ENCODE measurements at regions not wholly inside any gene's neighbourhood (a gene's known extent, or its start where the extent isn't known, plus 50 kb on each side); places are given as distances from the start of the nearest gene placed in this dataset.

DNA sequence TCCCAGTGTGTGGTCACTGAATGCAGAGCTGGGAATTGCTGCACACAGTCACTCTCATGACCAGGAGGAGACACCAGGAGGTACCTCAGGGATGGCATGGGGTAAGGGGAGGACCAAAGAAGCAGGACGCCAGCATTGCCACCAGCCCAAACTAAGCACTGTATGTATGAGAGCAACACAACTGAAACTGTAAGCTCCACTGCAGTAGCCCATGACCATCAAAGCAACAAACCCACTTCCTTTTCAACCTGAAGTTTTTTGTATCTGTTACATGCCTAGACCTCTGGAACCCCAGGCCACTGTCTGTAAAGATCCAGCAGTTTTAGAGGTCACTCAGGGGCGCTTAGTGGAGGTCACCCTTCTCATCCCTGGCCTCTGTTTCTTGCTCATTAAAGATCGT is 164.3 kb downstream of the SETD4 start:
- no peak for DNase-seq (ENCODE audit: low read depth in 2 of 2)

DNA sequence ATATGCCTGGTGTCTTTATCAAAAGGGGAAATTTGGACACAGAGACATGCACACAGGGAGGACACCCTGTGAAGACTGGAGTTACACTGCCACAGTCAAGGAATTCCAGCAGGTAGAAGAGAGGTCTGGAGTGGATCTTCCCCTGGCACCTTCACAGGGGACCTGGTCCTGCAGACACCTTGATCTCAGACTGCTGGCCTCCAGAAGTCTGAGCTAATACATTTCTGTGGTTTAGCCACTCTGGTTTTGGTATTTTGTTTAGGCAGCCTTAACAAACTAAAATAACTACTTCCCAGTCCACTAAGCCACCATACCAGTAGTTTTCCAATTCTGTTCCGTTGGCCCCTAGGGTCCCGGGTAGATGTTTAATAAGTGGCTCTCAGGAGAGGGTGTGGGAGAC is 164.7 kb downstream of the SETD4 start:
- DNase-seq (ENCODE audit: low read depth in 2 of 2), result no peak

DNA sequence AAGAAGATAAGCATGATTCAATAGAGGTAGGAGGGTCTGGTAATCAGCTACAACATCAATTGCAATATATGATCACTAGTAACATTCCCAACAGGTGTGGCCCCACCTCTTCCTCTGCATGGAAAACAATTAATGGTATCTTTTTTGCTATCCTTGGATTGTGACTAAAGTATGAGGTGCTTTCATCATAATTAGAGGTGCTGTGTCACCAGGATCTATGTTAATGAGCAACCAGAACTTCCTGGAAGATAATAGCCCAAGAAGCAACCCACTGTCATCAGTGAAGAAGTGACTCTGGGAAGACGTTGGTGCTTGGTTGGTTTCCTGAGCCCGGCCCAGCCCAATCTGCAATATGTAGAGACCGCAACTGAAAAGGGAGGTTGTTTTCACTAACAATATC is 167.2 kb downstream of the SETD4 start:
- DNase-seq (ENCODE audit: low read depth in 2 of 2), result no peak

DNA sequence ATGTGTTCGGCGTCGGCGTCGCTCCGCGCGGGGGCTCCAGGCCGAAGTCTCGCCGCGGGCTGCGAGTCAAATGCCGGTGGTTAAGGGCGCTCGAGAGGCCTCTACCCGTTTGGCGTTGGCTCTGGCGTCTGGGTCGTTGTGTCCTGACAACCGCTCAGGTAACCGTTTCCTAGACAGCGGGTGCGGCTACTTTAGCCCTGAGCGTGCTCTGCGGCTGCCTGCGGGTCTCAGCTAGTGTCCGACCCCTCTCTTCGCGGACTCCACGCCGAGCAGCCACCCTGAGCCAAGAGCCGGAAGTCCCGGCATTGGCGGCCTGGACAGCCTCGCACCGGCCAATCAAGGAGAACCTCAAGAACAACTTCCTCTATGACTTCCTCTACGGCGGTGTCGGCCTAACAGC is 173.4 kb downstream of the SETD4 start:
- no peak for DNase-seq (ENCODE audit: low read depth in 2 of 2)

DNA sequence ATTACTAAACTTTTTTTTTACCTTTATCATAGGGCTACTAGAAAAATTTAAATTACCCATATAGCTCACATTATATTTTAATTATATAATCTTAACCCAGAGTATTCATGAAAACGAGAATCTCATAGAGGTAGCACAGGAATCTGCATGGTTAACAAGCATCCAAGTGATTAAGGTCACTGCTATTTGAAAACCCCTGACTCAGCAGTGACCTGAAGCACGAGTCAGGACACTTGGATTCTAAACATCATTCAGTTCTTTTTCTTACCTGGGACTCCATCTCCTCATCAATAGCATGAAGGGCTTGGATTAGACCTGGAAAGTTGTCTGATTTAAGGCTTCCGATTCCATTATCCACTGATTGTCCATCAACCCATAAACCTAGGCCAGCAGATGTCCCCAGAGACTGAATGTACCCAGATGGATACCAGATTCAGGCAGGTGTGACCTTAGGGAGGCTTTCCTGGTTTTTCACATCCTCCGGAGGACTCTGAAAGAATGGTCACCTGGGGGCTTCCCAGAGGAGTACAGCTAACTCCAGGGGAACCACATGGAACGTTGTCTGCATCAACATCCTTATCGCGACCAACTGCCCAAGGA is 174.3 kb downstream of the SETD4 start:
- DNase-seq (ENCODE audit: low read depth in 2 of 2), result no peak

DNA sequence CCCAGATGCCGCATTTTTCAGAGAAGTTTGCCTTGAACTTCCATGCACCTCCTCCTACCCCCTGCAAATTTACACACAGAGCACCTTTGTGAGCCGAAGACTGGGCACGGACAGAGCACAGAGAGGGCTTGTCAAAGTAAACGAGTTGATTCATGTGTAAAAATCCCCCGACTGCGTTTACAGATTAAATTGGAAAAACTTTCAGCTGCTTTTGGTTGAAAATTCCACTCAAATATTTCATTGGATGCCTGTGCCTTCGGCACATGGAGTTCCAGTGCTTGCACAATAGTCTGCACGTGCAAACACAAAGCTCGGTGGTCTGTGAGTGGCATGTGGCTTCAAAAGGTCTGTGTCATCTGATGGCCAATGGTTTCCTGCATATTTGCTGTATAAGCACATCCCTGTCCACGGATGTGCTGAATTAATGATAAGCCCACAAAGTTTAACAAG is 177.5 kb downstream of the SETD4 start:
- peak; percentile 43 to 45 for DNase-seq (ENCODE audit: low read depth in 2 of 2)

DNA sequence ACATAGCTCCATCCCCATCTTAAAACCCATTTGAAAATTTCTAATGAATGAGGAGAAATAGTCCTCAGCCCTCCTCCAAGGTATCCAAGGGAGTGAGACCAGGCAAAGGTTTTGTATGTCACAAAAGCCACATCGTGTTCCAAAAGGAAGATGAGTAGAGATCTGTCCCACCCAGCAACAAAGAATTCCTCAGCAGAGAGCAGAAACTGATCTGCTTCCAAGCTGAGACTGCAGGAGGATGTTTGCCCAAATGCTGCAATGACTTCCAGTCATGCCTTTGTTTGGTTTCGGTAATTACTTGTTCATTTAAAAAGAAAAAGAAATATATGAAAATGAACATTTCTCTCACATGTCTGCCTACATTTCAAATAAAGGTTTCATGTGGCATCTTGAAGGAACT is 186.9 kb downstream of the SETD4 start:
- DNase-seq (ENCODE audit: low read depth in 2 of 2), result no peak

DNA sequence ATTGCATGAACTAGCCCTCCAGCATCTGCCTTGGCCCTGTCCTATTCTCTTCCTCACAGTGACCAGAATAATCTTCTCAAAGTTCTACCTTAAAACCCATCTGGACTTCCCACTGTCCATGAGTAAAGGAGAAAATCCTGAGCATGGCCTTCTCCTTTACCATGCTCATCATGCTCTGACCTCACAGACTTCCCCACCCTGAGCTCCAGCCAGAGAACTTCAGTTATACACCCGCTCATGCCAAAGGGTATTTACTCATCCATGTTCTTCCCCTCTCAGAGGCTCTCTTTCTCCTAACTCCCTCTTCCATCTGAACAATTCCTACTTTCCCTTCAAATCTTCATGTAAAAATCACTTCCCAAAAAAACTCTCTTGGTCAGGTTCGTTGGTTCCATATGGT is 188.4 kb downstream of the SETD4 start:
- DNase-seq (ENCODE audit: low read depth in 2 of 2), result no peak

DNA sequence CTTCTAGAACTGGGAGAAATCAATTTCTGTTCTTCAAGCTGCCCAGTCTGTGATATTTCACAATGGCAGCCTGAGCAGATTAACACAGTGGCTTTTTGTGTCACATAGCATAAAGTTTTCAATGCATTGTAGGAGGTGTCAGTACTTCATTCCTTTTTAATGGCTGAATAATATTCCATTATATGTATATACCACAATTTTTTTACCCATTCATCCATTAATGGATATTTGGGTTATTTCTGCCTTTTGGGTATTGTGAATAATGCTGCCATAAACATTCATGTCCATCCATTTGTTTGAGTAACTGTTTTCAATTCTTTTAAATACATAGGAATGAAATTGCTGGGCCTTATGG is 191.5 kb downstream of the SETD4 start:
- no peak for DNase-seq (ENCODE audit: low read depth in 2 of 2)

DNA sequence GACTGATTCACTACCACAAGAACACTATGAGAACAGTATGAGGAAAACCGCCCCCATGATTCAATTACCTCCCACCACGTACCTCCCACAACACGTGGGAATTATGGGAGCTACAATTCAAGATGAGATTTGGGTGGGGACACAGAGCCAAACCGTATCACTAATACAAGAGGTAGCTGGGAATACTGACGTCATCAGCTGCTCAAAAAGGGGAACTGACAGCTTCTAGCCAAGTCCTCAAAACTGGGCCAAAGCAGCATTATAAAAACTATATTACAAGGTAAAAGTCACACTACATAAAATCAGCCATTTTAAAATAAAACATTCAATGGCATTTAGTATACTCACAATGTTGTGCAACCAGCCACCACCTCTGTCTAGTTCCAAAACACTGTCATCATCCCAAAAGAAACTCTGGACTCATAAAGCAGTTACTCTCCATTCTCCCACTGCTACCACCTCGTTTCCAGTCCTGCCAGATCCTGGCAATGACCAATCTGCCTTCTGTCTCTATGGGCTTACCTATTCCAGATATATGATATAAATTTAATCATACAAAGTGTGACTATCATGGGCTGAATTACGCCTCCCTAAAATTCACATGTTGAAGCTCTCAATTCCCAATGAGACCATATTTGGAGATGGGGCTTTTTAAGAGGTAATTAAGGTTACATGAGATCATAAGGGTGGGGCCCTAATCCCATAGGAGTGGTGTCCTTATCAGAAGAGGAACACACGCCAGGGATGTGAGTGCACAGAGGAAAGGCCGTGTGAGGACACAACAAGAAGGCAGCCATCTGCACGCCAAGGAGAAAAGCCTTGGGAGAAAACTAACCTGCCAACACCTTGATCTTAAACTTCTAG is 192.1 kb downstream of the SETD4 start:
- no peak for DNase-seq (ENCODE audit: low read depth in 2 of 2)

DNA sequence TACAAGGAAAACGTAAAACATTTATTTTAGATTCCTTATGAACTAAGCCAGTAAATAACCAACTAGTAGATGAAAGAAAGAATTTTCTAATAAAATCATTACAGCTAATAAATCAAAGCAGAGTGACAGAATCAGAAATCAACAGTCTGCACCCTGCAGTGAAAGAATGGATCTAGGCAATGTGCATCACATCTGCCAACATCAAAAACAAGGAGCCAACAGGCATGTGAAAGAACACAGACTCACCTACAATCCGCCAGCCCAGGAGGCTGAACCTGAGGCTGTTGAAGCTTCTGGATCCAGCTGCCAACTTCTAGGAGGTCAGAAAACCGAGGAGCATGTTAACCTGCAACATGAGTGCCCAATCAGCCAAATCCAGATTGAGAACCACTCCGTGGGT is 196.3 kb downstream of the SETD4 start:
- no peak for DNase-seq (ENCODE audit: low read depth in 2 of 2)

DNA sequence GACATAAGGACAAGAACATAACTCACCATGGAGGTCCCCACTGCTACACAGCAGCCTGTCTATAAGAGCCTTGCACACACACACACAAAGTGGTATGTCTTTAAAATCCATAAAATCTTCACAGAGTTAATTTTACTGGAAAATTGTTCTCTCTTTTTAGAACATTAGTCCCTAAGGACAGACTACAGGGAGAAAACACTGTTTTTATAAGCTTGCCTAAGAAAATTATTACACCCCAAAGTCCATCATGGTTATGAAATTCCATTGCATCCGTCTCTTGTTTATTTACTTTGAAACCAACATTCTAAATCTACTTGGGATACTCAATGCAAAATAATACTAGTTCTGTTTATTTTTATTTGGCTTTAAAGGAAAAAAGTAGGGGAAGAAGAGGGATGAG is 197.4 kb downstream of the SETD4 start:
- no peak for DNase-seq (ENCODE audit: low read depth in 2 of 2)

DNA sequence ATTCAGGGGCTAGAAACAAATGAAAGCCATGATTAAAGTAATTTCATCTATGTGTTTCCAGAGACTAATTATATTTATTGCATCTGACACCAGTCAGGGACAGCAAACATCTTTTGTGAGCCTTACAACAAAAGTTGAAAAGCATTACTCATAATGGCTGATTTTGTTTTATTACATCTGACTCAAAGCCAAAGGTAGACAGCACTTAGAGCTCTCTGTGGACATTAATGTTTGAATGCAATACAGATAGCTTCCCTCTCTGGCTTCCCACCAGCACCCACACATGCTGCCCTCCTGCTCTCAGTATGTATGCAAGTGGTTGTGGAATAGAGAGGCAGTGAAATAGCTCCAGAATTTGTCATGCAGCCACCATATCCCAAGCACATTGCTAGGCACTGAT is 198.7 kb downstream of the SETD4 start:
- DNase-seq (ENCODE audit: low read depth in 2 of 2), result no peak

DNA sequence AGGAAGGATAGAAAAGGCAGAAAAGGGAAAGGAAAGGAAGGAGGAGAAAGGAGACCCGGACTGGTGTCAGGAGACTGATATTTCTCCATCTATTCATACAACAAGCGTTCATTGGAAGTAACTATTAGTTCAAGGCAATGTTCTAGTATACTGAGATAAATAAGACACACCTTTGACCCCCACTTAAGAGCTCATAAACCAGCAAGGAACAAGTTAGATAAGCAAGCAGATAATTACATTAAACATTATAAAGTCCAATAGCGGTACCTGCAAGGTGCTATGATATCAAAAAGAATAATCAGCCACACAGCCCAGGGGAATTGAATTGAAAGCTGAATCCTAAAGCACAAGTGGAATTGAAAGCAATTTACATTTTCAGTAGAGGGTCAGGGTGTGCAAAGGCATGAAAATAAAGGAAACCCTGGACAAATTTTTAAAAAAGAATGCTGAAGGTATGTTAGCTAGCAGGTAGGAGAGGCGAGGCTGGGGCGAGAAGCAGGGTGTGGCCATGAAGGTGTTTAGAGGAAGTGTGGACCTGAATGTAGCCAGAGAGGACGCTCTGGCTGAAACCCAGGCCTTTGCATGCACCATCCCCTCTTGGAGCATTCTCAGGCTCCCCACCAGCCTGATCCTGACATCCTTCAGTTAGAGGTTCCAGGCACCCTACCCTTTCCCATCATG is 200.0 kb downstream of the SETD4 start:
- DNase-seq (ENCODE audit: low read depth in 2 of 2), result no peak

DNA sequence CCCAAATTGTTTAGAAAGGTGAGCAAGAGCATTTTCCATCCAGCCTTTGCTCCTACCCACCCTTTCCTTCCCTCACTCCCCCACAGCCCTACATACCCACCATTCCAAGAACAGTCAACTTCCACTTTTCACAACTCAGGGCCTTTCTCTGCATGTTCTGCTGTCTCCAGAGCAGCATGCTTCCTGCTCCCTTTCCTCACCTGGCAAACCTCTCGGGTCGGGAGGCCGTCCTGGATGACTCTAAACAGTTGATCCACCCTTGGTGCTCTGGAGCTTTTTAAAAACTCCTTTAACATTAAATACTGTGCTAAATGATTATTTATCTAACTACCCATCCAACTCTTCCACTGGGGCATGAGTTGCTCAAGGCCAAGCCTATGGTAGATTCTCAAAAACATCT is 200.6 kb downstream of the SETD4 start:
- no peak for DNase-seq (ENCODE audit: low read depth in 2 of 2)

DNA sequence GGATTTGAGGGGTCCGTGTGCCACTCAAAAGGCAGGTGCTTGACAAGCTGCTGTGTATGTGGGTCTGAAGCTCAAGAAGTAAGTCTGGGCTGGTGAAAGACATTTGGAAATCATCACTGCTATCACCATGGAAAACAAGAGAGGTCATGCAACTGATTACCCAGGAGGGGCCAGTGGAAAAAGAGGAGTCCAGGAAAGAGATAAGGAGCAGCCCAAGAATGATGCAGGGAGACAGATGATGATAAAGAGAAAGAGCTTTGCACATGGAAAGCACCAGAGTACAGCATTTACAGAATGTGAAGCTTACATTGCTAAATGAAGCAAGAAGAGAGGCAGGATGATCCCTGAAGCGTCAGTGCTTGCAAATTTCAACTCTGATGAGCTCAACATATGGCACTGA is 203.2 kb downstream of the SETD4 start:
- no peak for DNase-seq (ENCODE audit: low read depth in 2 of 2)

DNA sequence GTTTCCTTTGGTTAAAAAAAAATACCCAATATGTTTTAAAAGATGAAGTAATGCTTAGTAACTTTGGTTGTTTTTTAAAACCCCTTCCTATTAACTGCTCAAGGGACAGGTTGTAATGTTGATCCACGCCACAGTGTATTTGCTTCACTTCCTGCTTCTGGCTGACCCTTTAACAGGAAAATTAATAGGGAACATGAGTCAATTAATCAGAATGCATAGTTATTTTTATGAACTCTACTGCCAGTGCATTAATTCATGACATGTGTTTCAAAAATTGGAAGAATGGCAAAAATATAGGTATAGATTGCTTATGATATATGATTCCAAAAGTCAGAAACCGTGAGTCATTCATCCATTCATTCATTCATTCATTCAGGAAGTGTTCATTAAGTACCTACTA is 204.8 kb downstream of the SETD4 start:
- DNase-seq (ENCODE audit: low read depth in 2 of 2), result peak; percentile 28 to 41

DNA sequence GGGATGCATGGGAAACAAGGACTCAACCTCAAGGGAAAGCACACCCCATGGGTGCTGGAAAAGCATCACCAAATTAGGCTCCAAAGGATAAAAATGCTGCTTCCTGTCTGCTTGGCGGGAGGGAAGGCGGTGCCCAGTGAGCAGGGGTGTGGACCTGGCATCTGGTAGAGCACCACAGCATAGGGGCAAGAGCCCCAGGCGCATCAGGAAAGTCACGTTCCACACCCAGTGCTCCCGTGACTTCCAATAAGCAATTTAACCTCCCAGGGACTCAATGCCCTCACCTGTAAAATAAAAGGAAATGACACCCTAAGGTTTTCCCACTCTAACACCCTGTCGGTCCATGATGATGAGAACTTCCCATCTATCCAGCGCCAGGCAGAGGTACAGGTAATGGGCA is 206.0 kb downstream of the SETD4 start:
- no peak for DNase-seq (ENCODE audit: low read depth in 2 of 2)

DNA sequence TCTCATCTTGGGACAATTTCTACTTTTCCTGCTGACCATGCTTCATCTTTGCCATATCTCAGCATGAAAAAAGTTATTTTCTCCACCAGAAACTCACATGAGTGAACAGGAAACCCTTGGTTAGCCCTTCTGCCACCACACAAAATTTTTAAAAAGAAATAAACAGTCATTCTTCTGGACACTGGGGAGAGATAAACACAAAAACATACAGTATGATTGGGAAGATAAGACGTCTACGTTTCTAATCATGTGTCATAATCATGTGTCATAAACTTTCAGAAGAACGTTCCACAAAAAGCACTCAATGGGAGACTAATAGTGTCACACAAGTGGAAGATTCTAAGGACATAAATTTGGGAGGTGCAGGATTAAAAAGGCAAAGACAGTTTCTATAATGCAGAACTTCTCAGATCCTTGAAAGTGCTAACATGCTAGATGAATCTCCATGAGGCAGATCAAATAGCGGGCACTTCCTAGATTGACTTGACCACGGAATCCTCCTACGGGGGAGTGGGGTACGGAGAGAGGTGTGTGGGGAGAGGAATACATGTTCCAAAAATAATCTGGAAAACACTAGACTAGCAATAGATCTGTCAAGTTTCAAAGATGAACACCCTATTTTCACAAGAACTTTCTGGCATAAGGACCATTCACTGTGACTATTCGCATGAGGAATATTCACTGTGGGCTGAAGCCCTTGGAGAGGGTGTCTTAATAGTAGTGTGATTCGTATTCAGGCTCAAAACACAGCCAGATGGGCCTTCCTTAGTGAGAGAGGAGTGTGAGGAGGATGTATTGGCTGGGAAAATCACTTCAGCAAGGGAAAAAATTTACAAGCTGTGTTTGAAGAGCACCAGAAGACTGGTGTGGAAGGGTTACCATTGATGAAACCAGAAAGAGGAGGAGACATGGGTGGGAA is 206.7 kb downstream of the SETD4 start:
- DNase-seq (ENCODE audit: low read depth in 2 of 2), result no peak

DNA sequence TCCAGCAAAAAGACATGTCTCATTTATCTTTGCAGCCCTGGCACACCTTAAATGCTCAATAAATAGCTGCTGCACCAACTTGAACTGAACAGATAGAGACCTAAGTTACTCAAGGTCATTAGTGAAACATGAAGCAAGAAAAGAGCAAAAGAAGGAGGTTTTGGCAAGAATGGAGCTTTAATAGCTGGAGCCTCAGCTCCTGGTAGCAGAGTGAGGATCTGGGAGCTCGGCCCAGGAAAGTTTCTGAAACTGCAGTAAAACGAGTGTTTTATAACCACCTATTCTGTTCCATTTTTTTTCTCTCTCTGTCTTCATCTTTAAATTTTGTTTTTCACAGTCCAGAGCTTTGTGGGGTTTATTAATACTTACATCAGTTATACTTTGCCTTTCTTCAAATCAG is 207.5 kb downstream of the SETD4 start:
- DNase-seq (ENCODE audit: low read depth in 2 of 2), result no peak

DNA sequence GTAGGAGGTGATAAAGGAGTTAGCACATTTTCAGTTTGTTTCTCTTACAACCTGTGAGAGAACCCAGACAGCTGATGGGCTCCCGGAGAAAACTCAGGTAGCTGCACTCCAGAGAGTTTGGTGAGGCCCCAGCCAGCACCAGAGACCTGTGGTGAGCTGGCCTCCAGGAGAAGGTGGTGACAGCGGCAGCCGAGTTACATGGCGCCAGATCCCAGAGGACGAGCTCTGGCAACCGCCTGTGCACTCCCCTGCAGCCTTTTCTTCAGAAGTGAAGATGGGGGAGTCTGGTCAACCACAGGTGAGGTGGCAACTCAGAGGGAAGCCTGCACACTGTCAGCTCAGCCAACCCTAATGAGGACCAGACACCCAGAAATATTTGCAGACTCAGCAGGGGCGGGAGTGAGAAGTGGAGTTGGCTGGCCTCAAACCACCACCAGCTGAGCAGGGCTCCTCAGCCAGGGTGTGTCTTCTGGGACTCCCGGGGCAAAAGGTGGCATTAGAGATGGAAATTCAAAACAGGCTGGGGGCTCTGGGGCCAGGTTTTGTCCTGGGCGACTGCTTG is 209.7 kb downstream of the SETD4 start:
- DNase-seq (ENCODE audit: low read depth in 2 of 2), result no peak

DNA sequence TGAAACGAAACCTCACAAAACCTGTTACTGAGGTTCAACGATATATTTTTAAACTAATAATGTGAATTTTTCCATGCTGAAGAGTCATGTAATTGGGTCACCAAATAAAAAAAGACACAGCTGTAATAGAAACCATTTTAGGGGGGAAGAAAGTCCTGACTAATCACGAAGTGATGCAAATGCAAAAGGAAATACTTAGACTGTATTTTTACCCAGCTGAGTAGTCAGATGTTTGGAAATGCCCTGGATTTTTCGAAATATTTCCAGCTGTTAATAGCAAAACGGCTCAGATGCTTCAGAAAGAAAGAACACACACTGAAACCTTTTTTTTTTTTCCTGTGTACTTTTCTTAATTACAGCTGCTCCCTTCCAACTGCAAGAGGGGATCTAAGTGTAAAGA is 210.3 kb downstream of the SETD4 start:
- peak; percentile 42 to 55 for DNase-seq (ENCODE audit: low read depth in 2 of 2)
